CD14-positive monocyte (primary cell): ENCODE measurements at regions not wholly inside any gene's neighbourhood (a gene's known extent, or its start where the extent isn't known, plus 50 kb on each side); places are given as distances from the start of the nearest gene placed in this dataset.
A peak's percentile ranks its signal among the peaks of the same experiment; 100 is the strongest.

Source experiments
- DNase-seq, 3 donors: peaks; one replicate each; pipeline ENCODE4 v3.0.0-alpha.2; 2011 to 2022
- H2AFZ ChIP-seq: 2 replicates; pipeline ENCODE4 v1.6.0; 2012; ENCODE audit warnings: mild to moderate bottlenecking, low read depth, low read length, inconsistent platforms; ENCODE audit not compliant: insufficient read depth, poor library complexity, severe bottlenecking
- H3K27ac ChIP-seq, 2 donors: 1 replicate in 1 of 2; 2 replicates in 1 of 2; pipeline ENCODE4 v1.5.1; 2012 to 2013; ENCODE audit warnings: low read length in 2 of 2, control low read depth in 1 of 2, inconsistent platforms in 1 of 2, low read depth in 1 of 2, mild to moderate bottlenecking in 1 of 2
- H3K27me3 ChIP-seq, 2 donors: one replicate each; pipeline versions ENCODE4 v1.6.0 to v1.6.1; 2011 to 2013; ENCODE audit warnings: low read length in 2 of 2; ENCODE audit not compliant: control insufficient read depth in 2 of 2, insufficient read depth in 2 of 2
- H3K36me3 ChIP-seq, 2 donors: replicated peaks in 1 of 2; 1 replicate in 1 of 2; 2 replicates in 1 of 2; pipeline versions ENCODE4 v1.5.1 to v1.6.1; 2012 to 2013; ENCODE audit warnings: low read length in 2 of 2, control low read depth in 1 of 2, inconsistent platforms in 1 of 2, mild to moderate bottlenecking in 1 of 2; ENCODE audit not compliant: insufficient read depth in 2 of 2, control insufficient read depth in 1 of 2
- H3K4me1 ChIP-seq, 2 donors: 1 replicate in 1 of 2; 2 replicates in 1 of 2; pipeline versions ENCODE4 v1.5.1 to v1.6.1; 2012 to 2013; ENCODE audit warnings: low read length in 2 of 2, control low read depth in 1 of 2, inconsistent platforms in 1 of 2, mild to moderate bottlenecking in 1 of 2, moderate library complexity in 1 of 2; ENCODE audit not compliant: insufficient read depth in 2 of 2, control insufficient read depth in 1 of 2
- H3K4me2 ChIP-seq: replicated peaks from 2 replicates; pipeline ENCODE3; 2012; ENCODE audit warnings: low read length, moderate library complexity, mild to moderate bottlenecking; ENCODE audit not compliant: poor library complexity, severe bottlenecking; ENCODE audit errors: extremely low read depth
- H3K4me3 ChIP-seq, 3 experiments: fragments of 200-600 bp in 1 of 3; sonication (generic) in 1 of 3; replicated peaks in 1 of 3; 1 replicate in 2 of 3; 2 replicates in 1 of 3; pipeline ENCODE4 v1.5.1; 2011 to 2013; ENCODE audit warnings: low read length in 3 of 3, mild to moderate bottlenecking in 3 of 3, control low read depth in 2 of 3, low read depth in 2 of 3, inconsistent platforms in 1 of 3, moderate library complexity in 1 of 3
- H3K79me2 ChIP-seq: 2 replicates; pipeline ENCODE4 v1.6.0; 2012; ENCODE audit warnings: mild to moderate bottlenecking, control low read depth, inconsistent platforms, low read length, moderate library complexity; ENCODE audit not compliant: insufficient read depth
- H3K9ac ChIP-seq: 2 replicates; pipeline ENCODE4 v1.6.0; 2017; ENCODE audit warnings: low read length, mild to moderate bottlenecking; ENCODE audit not compliant: insufficient read depth, poor library complexity, severe bottlenecking
- H3K9me3 ChIP-seq, 2 donors: replicated peaks in 1 of 2; 1 replicate in 1 of 2; 2 replicates in 1 of 2; pipeline versions ENCODE4 v1.5.1 to v1.6.1; 2012 to 2013; ENCODE audit warnings: low read length in 2 of 2, control low read depth in 1 of 2; ENCODE audit not compliant: control insufficient read depth in 1 of 2, insufficient read depth in 1 of 2
- H4K20me1 ChIP-seq: 2 replicates; pipeline ENCODE4 v1.6.0; 2012; ENCODE audit warnings: mild to moderate bottlenecking, low read length, control low read depth, moderate library complexity; ENCODE audit not compliant: insufficient read depth
- H3K27ac Mint-ChIP-seq, 7 donors: one replicate each; pipeline ENCODE4 v1.8.0; 2020; ENCODE audit warnings: mild to moderate bottlenecking in 7 of 7, mixed read lengths in 7 of 7, moderate library complexity in 6 of 7, inconsistent platforms in 2 of 7
- H3K27me3 Mint-ChIP-seq, 3 donors: one replicate each; pipeline ENCODE4 v1.8.0; 2021 to 2022; ENCODE audit warnings: low read depth in 3 of 3, mild to moderate bottlenecking in 3 of 3, mixed read lengths in 3 of 3, moderate library complexity in 3 of 3, inconsistent platforms in 1 of 3
- H3K36me3 Mint-ChIP-seq, 2 donors: one replicate each; pipeline ENCODE4 v1.8.0; 2020; ENCODE audit warnings: mixed read lengths in 2 of 2, inconsistent platforms in 1 of 2, mild to moderate bottlenecking in 1 of 2
- H3K4me1 Mint-ChIP-seq: one replicate; pipeline ENCODE4 v1.8.0; 2020; ENCODE audit warnings: mild to moderate bottlenecking, mixed read lengths
- H3K4me3 Mint-ChIP-seq, 2 donors: one replicate each; pipeline ENCODE4 v1.8.0; 2020; ENCODE audit warnings: mild to moderate bottlenecking in 2 of 2, mixed read lengths in 2 of 2, moderate library complexity in 1 of 2
- H3K9me3 Mint-ChIP-seq, 7 donors: one replicate each; pipeline ENCODE4 v1.8.0; 2020 to 2022; ENCODE audit warnings: mixed read lengths in 7 of 7, mild to moderate bottlenecking in 6 of 7, moderate library complexity in 6 of 7, inconsistent platforms in 2 of 7
- WGBS: methylation state at CpG from one replicate; pipeline ENCODE4 v1.1.5; 2013; ENCODE audit warnings: missing lambda C conversion rate; ENCODE audit not compliant: insufficient coverage; 5-methylcytosine and 5-hydroxymethylcytosine counted together
- intact Hi-C, 2 donors: fragments of 100-400 bp; cut with micrococcal nuclease; formaldehyde crosslinking; loops; one replicate each; pipeline versions ENCODE4 v1.15.0 to v1.15.1; 2023
- TF ChIP-seq, protein P1 (sequence below): fragments of 200-600 bp; IDR thresholded peaks from one replicate; pipeline ENCODE4 v1.8.0; 2022; ENCODE audit warnings: antibody characterized with exemption, mild to moderate bottlenecking

- TF ChIP-seq, protein P1, sequence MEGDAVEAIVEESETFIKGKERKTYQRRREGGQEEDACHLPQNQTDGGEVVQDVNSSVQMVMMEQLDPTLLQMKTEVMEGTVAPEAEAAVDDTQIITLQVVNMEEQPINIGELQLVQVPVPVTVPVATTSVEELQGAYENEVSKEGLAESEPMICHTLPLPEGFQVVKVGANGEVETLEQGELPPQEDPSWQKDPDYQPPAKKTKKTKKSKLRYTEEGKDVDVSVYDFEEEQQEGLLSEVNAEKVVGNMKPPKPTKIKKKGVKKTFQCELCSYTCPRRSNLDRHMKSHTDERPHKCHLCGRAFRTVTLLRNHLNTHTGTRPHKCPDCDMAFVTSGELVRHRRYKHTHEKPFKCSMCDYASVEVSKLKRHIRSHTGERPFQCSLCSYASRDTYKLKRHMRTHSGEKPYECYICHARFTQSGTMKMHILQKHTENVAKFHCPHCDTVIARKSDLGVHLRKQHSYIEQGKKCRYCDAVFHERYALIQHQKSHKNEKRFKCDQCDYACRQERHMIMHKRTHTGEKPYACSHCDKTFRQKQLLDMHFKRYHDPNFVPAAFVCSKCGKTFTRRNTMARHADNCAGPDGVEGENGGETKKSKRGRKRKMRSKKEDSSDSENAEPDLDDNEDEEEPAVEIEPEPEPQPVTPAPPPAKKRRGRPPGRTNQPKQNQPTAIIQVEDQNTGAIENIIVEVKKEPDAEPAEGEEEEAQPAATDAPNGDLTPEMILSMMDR: no peak
- peak overlapping the region in 1 of 7 donors; percentile 37 for H3K27ac Mint-ChIP-seq
- Histone ChIP-seq H4K20me1 (no peaks in the 10 kb centered on the region), H3K4me3 (no peak overlapping the region), H3K79me2 (no peaks in the 10 kb centered on the region), H3K9ac (no peak overlapping the region), H3K36me3 (no peaks in the 10 kb centered on the region), H3K27me3 (no peaks in the 10 kb centered on the region), H2AFZ (no peak overlapping the region), H3K4me1 (peaks cover 40 to 48% of the 10 kb centered on the region in 2 donors), H3K4me2 (no peak overlapping the region), H3K27ac (no peak overlapping the region), H3K9me3 (no peaks in the 10 kb centered on the region)
- H3K36me3 Mint-ChIP-seq: no peaks in the 10 kb centered on the region
- peaks cover 37% of the 10 kb centered on the region for H3K4me1 Mint-ChIP-seq
- H3K9me3 Mint-ChIP-seq: peaks cover 0 to 4% (median 0%) of the 10 kb centered on the region in 7 donors
- intact Hi-C loops: no loop called here
- H3K4me3 Mint-ChIP-seq: no peak overlapping the region
- no peak for DNase-seq
- peaks cover under 1 to 9% (median 8%) of the 10 kb centered on the region in 3 donors for H3K27me3 Mint-ChIP-seq
- WGBS: 93% methylated on average over 2 of the region's 2 CpGs
Measured at GRCh38 chr10:118503192-118503591, 92.3 kb downstream of the PRLHR start.

GRCh38 chr10:118501637-118502440, 93.6 kb downstream of the PRLHR start:
- Mint-ChIP-seq H3K9me3 (peaks cover 0 to 4% (median 0%) of the 10 kb centered on the region in 7 donors), H3K36me3 (no peaks in the 10 kb centered on the region), H3K4me1 (peaks cover 33% of the 10 kb centered on the region), H3K4me3 (no peak overlapping the region), H3K27ac (peak overlapping the region in 6 of 7 donors; percentile 65 to 85 (median 74)), H3K27me3 (peaks cover 6 to 12% (median 11%) of the 10 kb centered on the region in 3 donors)
- intact Hi-C loops: no loop called here
- Histone ChIP-seq H3K4me3 (peak overlapping the region in 1 of 3 experiments; percentile 0), H3K27me3 (peaks cover 0 to 3% of the 10 kb centered on the region in 2 donors), H2AFZ (no peak overlapping the region), H4K20me1 (no peaks in the 10 kb centered on the region), H3K9me3 (no peaks in the 10 kb centered on the region), H3K9ac (no peak overlapping the region), H3K4me1 (peaks cover 40 to 48% of the 10 kb centered on the region in 2 donors), H3K4me2 (no peak overlapping the region), H3K79me2 (no peaks in the 10 kb centered on the region), H3K27ac (peak overlapping the region in 1 of 2 donors; percentile 57), H3K36me3 (no peaks in the 10 kb centered on the region)
- 72% methylated on average over 8 of the region's 9 CpGs for WGBS
- TF ChIP-seq, protein P1: no peak
- DNase-seq: peak; percentile 53 to 80 (median 70)
